Endothelial cell of umbilical vein (primary cell): ENCODE measurements at regions not wholly inside any gene's neighbourhood (a gene's known extent, or its start where the extent isn't known, plus 50 kb on each side); places are given as distances from the start of the nearest gene placed in this dataset.

ENCODE experiments used
- BruUV-seq: library from RNA; stranded (reverse); fragments of 400-500 nt; replicated peaks from 2 replicates; lab custom pipeline; 2021; lab: Mats Ljungman, UMichigan
- CTCF ChIA-PET: fragments of 300-600, 350-600 bp; sonication (Branson Sonifier 250); formaldehyde crosslinking; loops from one replicate; lab custom pipeline; 2021; ENCODE audit warnings: antibody characterized with exemption, inconsistent platforms; lab: Charles Lee
- POLR2A ChIA-PET: fragments of 300-600, 350-600 bp; sonication (Branson Sonifier 250); formaldehyde crosslinking; loops from one replicate; lab custom pipeline; 2021; ENCODE audit warnings: antibody characterized with exemption, inconsistent platforms; lab: Charles Lee
- DNase-seq: peaks from one replicate; pipeline ENCODE4 v3.0.0-alpha.2; 2011; ENCODE audit warnings: low read depth, low spot score
- FAIRE-seq: peaks from 2 replicates; lab custom pipeline; 2011; peaks lifted over from hg19 to GRCh38; lab: Jason Lieb, UNC
- H2AFZ ChIP-seq: 2 replicates; pipeline ENCODE4 v1.6.0; 2012; ENCODE audit warnings: low read depth, low read length, control low read depth, inconsistent platforms
- H3K27ac ChIP-seq: 2 replicates; pipeline ENCODE4 v1.5.1; 2011; ENCODE audit warnings: low read depth, mild to moderate bottlenecking, control low read depth, low read length, moderate library complexity; ENCODE audit not compliant: insufficient read depth
- H3K27me3 ChIP-seq, 2 experiments: 2 replicates each; pipeline versions ENCODE4 v1.6.0 to v1.6.1; 2011; ENCODE audit warnings: low read length in 2 of 2, mixed read lengths in 1 of 2; ENCODE audit not compliant: control insufficient read depth in 2 of 2, insufficient read depth in 2 of 2
- H3K36me3 ChIP-seq, 2 experiments: 2 replicates in 1 of 2; 3 replicates in 1 of 2; pipeline ENCODE4 v1.5.1; 2011; ENCODE audit warnings: low read length in 2 of 2, mild to moderate bottlenecking in 1 of 2, moderate library complexity in 1 of 2; ENCODE audit not compliant: control insufficient read depth in 2 of 2, insufficient read depth in 2 of 2; ENCODE audit errors: extremely low read depth in 1 of 2
- H3K4me1 ChIP-seq: 3 replicates; pipeline ENCODE4 v1.5.1; 2011; ENCODE audit warnings: mild to moderate bottlenecking, low read length; ENCODE audit not compliant: control insufficient read depth, insufficient read depth; ENCODE audit errors: extremely low read depth
- H3K4me2 ChIP-seq: 2 replicates; pipeline ENCODE4 v1.6.1; 2011; ENCODE audit warnings: low read length, control low read depth, mixed read lengths; ENCODE audit not compliant: insufficient read depth
- H3K4me3 ChIP-seq, 3 experiments: fragments of 200-600 bp in 1 of 3; sonication (generic), shearing (Covaris generic) in 1 of 3; replicated peaks in 1 of 3; 2 replicates each; pipeline ENCODE4 v1.5.1; 2011 to 2016; ENCODE audit warnings: control low read depth in 3 of 3, low read length in 3 of 3, mild to moderate bottlenecking in 2 of 3, inconsistent platforms in 1 of 3, low read depth in 1 of 3, moderate library complexity in 1 of 3; ENCODE audit not compliant: insufficient read depth in 1 of 3
- H3K79me2 ChIP-seq: 2 replicates; pipeline ENCODE4 v1.6.0; 2012; ENCODE audit warnings: low read length, inconsistent platforms; ENCODE audit not compliant: control insufficient read depth, insufficient read depth
- H3K9ac ChIP-seq: replicated peaks from 2 replicates; pipeline ENCODE3; 2011; ENCODE audit warnings: low read length, control low read depth; ENCODE audit not compliant: insufficient read depth; ENCODE audit errors: extremely low read depth
- H3K9me1 ChIP-seq: replicated peaks from 3 replicates; pipeline ENCODE4 v1.6.0; 2011; ENCODE audit warnings: mild to moderate bottlenecking, low read length; ENCODE audit not compliant: control insufficient read depth, insufficient read depth; ENCODE audit errors: extremely low read depth
- H3K9me3 ChIP-seq: replicated peaks from 2 replicates; pipeline ENCODE4 v1.5.1; 2012; ENCODE audit warnings: low read length, inconsistent platforms; ENCODE audit not compliant: control insufficient read depth, insufficient read depth
- H4K20me1 ChIP-seq: replicated peaks from 2 replicates; pipeline ENCODE3; 2011; ENCODE audit warnings: mild to moderate bottlenecking, low read length; ENCODE audit not compliant: control insufficient read depth, insufficient read depth; ENCODE audit errors: extremely low read depth
- EZH2 ChIP-seq: IDR thresholded peaks from 2 replicates; pipeline ENCODE4 v1.6.1; 2012; ENCODE audit warnings: borderline replicate concordance, low read depth, mild to moderate bottlenecking, moderate library complexity, low read length, inconsistent platforms; ENCODE audit not compliant: severe bottlenecking
- FOS ChIP-seq: IDR thresholded peaks from 2 replicates; pipeline ENCODE4 v1.6.1; 2011; ENCODE audit warnings: mild to moderate bottlenecking, low read length, moderate library complexity, borderline replicate concordance; ENCODE audit not compliant: insufficient read depth
- GATA2 ChIP-seq: IDR thresholded peaks from 2 replicates; pipeline ENCODE4 v1.7.0; 2011; ENCODE audit warnings: low read depth, mild to moderate bottlenecking, moderate library complexity, mixed read lengths, low read length; ENCODE audit not compliant: insufficient read length, insufficient read depth
- JUN ChIP-seq: IDR thresholded peaks from 2 replicates; pipeline ENCODE4 v1.6.1; 2011; ENCODE audit warnings: borderline replicate concordance, low read depth; ENCODE audit not compliant: insufficient read length, insufficient read depth
- MYC ChIP-seq: IDR thresholded peaks from one replicate; pipeline ENCODE4 v1.6.1; 2011; ENCODE audit warnings: mild to moderate bottlenecking, low read depth, low read length
- POLR2A ChIP-seq: IDR thresholded peaks from 2 replicates; pipeline ENCODE4 v1.6.1; 2012; ENCODE audit warnings: low read depth, mild to moderate bottlenecking, control low read depth, low read length
- POLR2AphosphoS5 ChIP-seq: IDR thresholded peaks from 2 replicates; pipeline ENCODE4 v1.6.1; 2012; ENCODE audit warnings: low read depth, mild to moderate bottlenecking, control low read depth, low read length, moderate library complexity; ENCODE audit not compliant: insufficient read depth
- dilution Hi-C: fragments of 300-500 bp; cut with MboI; formaldehyde crosslinking; loops from one replicate; pipeline ENCODE4 v1.15.0; 2019; ENCODE audit warnings: low sequenced_read_pairs; ENCODE audit not compliant: extremely low pct_ligation_motif_present
- intact Hi-C: fragments of 100-400 bp; cut with micrococcal nuclease; formaldehyde crosslinking; loops from one replicate; pipeline ENCODE4 v1.10.0; 2022
- TF ChIP-seq, protein P1 (sequence below), 2 donors: IDR thresholded peaks; 1 replicate in 1 of 2; 2 replicates in 1 of 2; pipeline ENCODE4 v1.5.1; 2011; ENCODE audit warnings: low read length in 2 of 2, mild to moderate bottlenecking in 2 of 2, moderate library complexity in 2 of 2, control low read depth in 1 of 2, inconsistent platforms in 1 of 2, low read depth in 1 of 2; ENCODE audit not compliant: insufficient read depth in 1 of 2; ENCODE audit errors: extremely low read depth in 1 of 2
- TF ChIP-seq, protein P2 (sequence below): IDR thresholded peaks from 2 replicates; pipeline ENCODE4 v1.6.1; 2011; ENCODE audit not compliant: insufficient read depth, insufficient read length

DNA sequence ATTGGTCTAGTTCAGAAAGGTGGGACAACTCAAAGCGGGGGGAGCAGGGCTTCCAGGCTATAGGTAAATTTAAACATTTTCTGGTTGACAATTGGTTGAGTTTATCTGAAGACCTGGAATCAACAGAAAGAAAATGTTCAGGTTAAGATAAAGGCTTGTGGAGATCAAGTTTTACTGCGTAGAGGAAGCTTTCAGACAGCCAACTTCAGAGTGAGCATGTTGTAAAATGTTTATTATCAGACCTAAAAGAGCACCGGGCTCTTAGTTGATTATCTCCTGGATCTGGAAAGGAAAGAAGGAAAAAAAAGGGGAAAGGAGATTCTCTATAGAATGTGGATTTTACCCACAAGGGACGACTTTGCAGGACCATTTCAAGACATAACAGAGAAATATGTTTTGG is 227.0 kb upstream of the SH3BP4 start:
- Histone ChIP-seq H3K4me1 (no peaks in the 10 kb centered on the region), H4K20me1 (no peaks in the 10 kb centered on the region), H3K4me2 (no peak overlapping the region), H3K9ac (no peak overlapping the region), H3K79me2 (no peaks in the 10 kb centered on the region), H2AFZ (no peak overlapping the region), H3K9me3 (no peaks in the 10 kb centered on the region), H3K27me3 (no peaks in the 10 kb centered on the region), H3K4me3 (no peak overlapping the region), H3K27ac (no peak overlapping the region), H3K36me3 (no peaks in the 10 kb centered on the region), H3K9me1 (no peaks in the 10 kb centered on the region)
- ChIA-PET CTCF (interaction anchor here (1.5 kb wide), 1 partner anchor 20 kb away, joined by 3 read pairs; no protein-coding TSS in a partner anchor), POLR2A (no interaction called here)
- BruUV-seq = no TSS peak
- DNase-seq (no peak), FAIRE-seq (no peak)
- TF ChIP-seq POLR2AphosphoS5 (no peak), JUN (no peak), FOS (no peak), EZH2 (no peak), GATA2 (no peak), POLR2A (no peak), MYC (no peak)
- TF ChIP-seq, protein P1, sequence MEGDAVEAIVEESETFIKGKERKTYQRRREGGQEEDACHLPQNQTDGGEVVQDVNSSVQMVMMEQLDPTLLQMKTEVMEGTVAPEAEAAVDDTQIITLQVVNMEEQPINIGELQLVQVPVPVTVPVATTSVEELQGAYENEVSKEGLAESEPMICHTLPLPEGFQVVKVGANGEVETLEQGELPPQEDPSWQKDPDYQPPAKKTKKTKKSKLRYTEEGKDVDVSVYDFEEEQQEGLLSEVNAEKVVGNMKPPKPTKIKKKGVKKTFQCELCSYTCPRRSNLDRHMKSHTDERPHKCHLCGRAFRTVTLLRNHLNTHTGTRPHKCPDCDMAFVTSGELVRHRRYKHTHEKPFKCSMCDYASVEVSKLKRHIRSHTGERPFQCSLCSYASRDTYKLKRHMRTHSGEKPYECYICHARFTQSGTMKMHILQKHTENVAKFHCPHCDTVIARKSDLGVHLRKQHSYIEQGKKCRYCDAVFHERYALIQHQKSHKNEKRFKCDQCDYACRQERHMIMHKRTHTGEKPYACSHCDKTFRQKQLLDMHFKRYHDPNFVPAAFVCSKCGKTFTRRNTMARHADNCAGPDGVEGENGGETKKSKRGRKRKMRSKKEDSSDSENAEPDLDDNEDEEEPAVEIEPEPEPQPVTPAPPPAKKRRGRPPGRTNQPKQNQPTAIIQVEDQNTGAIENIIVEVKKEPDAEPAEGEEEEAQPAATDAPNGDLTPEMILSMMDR (IDR thresholded peaks at IDR 0.05; ENCODE audit: extremely low read depth in 1 of 2, insufficient read depth in 1 of 2, low read depth in 1 of 2, low read length in 2 of 2) = no peak
- TF ChIP-seq, protein P2, sequence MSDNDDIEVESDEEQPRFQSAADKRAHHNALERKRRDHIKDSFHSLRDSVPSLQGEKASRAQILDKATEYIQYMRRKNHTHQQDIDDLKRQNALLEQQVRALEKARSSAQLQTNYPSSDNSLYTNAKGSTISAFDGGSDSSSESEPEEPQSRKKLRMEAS = no peak
- dilution Hi-C loops (no loop called here), intact Hi-C loops (no loop called here)
